NCI-H2227 (cell line): ENCODE measurements at regions not wholly inside any gene's neighbourhood (a gene's known extent, or its start where the extent isn't known, plus 50 kb on each side); places are given as distances from the start of the nearest gene placed in this dataset.
A peak's percentile ranks its signal among the peaks of the same experiment; 100 is the strongest.
"Not testable (repeated sequence)": the region's sequence is repeated elsewhere in the genome, so short reads cannot be mapped to it uniquely, and the experiment has no call there.

Experiments used
- DNase-seq: peaks from one replicate; lab custom pipeline; 2025; ENCODE audit not compliant: unreplicated experiment; lab: John Stamatoyannopoulos, UW

GRCh38 chr17:68135141-68135887 is 99.8 kb downstream of the KPNA2 start:
- no peak for DNase-seq

- DNase-seq: no peak
Observed at GRCh38 chr17:68141050-68141449, 105.5 kb downstream of the KPNA2 start.

- DNase-seq: no peak
Observed at GRCh38 chr17:68142595-68142994, 105.2 kb upstream of the AMZ2 start.

GRCh38 chr17:68143425-68143824 is 104.4 kb upstream of the AMZ2 start:
- DNase-seq: no peak

GRCh38 chr17:68145088-68145487 is 102.8 kb upstream of the AMZ2 start:
- no peak for DNase-seq

GRCh38 chr17:68148936-68149335 is 98.9 kb upstream of the AMZ2 start:
- DNase-seq: no peak

GRCh38 chr17:68152161-68152571 is 95.7 kb upstream of the AMZ2 start:
- no peak for DNase-seq

- DNase-seq: no peak
Observed at GRCh38 chr17:68155692-68156091, 92.2 kb upstream of the AMZ2 start.

GRCh38 chr17:68161644-68162428 is 86.0 kb upstream of the AMZ2 start:
- DNase-seq: no peak

GRCh38 chr17:68168273-68169164 is 79.3 kb upstream of the AMZ2 start:
- DNase-seq: not testable (repeated sequence)

- DNase-seq: peak; percentile 75
Observed at GRCh38 chr17:68169165-68169821, 78.5 kb upstream of the AMZ2 start.

- DNase-seq: no peak
Observed at GRCh38 chr17:68169840-68170239, 78.0 kb upstream of the AMZ2 start.

GRCh38 chr17:68170246-68170645 is 77.6 kb upstream of the AMZ2 start:
- no peak for DNase-seq

GRCh38 chr17:68172461-68172954 is 75.3 kb upstream of the AMZ2 start:
- peak; percentile 86 for DNase-seq

- no peak for DNase-seq
Observed at GRCh38 chr17:68175416-68175815, 72.4 kb upstream of the AMZ2 start.

GRCh38 chr17:68175905-68176304 is 71.9 kb upstream of the AMZ2 start:
- no peak for DNase-seq

- DNase-seq: no peak
Observed at GRCh38 chr17:68176718-68177117, 71.1 kb upstream of the AMZ2 start.

GRCh38 chr17:68178831-68179230 is 69.0 kb upstream of the AMZ2 start:
- DNase-seq: no peak

GRCh38 chr17:68179236-68179925 is 68.5 kb upstream of the AMZ2 start:
- peak; percentile 21 for DNase-seq

- DNase-seq: no peak
Observed at GRCh38 chr17:68179926-68180285, 67.9 kb upstream of the AMZ2 start.
